ENCODE measurements at regions not wholly inside any gene's neighbourhood (a gene's known extent, or its start where the extent isn't known, plus 50 kb on each side); places are given as distances from the start of the nearest gene placed in this dataset.

- Histone ChIP-seq H3K4me1 (ENCODE audit: insufficient read depth) (no peaks in the 10 kb centered on the region), H3K27ac (ENCODE audit: low read depth) (no peak overlapping the region), H3K36me3 (ENCODE audit: insufficient read depth) (no peaks in the 10 kb centered on the region), H3K4me3 (ENCODE audit: low read depth, low read length) (no peak overlapping the region)
- WGBS: 68% methylated on average over 3 of the region's 3 CpGs
- no peak for DNase-seq (ENCODE audit: extremely low spot score)
These were observed 258.8 kb downstream of the MREG start for GRCh38 chr2:215754546-215754945.

GRCh38 chr2:215753808-215754207 lies 259.5 kb downstream of the MREG start:
- WGBS: 78% methylated on average over 5 of the region's 5 CpGs
- no peaks in the 10 kb centered on the region for H3K4me1 ChIP-seq (ENCODE audit: insufficient read depth)
- H3K4me3 ChIP-seq (ENCODE audit: low read depth, low read length): no peak overlapping the region
- H3K27ac ChIP-seq (ENCODE audit: low read depth): no peak overlapping the region
- DNase-seq (ENCODE audit: extremely low spot score): no peak
- H3K36me3 ChIP-seq (ENCODE audit: insufficient read depth): no peaks in the 10 kb centered on the region

DNA sequence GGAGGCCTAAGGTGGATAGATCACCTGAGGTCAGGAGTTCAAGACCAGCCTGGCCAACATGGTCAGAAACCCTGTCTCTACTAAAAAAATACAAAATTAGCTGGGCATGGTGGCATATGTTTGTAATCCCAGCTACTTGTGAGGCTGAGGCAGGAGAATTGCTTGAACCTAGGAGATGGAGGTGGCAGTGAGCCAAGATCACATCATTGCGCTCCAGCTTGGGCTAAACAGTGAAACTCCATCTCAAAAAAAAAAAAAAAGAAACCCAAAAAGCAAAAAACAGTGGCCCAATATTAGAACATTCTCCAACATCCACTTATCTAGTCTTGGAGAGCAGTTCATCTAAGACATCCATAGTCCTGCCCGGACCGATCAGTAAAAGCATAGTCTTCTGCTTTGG lies 260.4 kb downstream of the MREG start:
- H3K36me3 ChIP-seq (ENCODE audit: insufficient read depth): no peaks in the 10 kb centered on the region
- WGBS: 90% methylated on average over 3 of the region's 3 CpGs
- no peaks in the 10 kb centered on the region for H3K4me1 ChIP-seq (ENCODE audit: insufficient read depth)

GRCh38 chr2:215752436-215752835 lies 260.9 kb downstream of the MREG start:
- DNase-seq (ENCODE audit: extremely low spot score): no peak
- Histone ChIP-seq H3K4me1 (ENCODE audit: insufficient read depth) (no peaks in the 10 kb centered on the region), H3K4me3 (ENCODE audit: low read depth, low read length) (no peak overlapping the region), H3K36me3 (ENCODE audit: insufficient read depth) (no peaks in the 10 kb centered on the region), H3K27ac (ENCODE audit: low read depth) (no peak overlapping the region)
- 91% methylated on average over 4 of the region's 4 CpGs for WGBS

More for the DNA sequence above, 260.4 kb downstream of the MREG start:
- Histone ChIP-seq H3K27ac (ENCODE audit: low read depth) (no peak overlapping the region), H3K4me3 (ENCODE audit: low read depth, low read length) (no peak overlapping the region)
- no peak for DNase-seq (ENCODE audit: extremely low spot score)

- Histone ChIP-seq H3K4me1 (ENCODE audit: insufficient read depth) (no peaks in the 10 kb centered on the region), H3K27ac (ENCODE audit: low read depth) (no peak overlapping the region), H3K36me3 (ENCODE audit: insufficient read depth) (no peaks in the 10 kb centered on the region), H3K4me3 (ENCODE audit: low read depth, low read length) (no peak overlapping the region)
- WGBS: 96% methylated on average over 3 of the region's 3 CpGs
- DNase-seq (ENCODE audit: extremely low spot score): no peak
These were observed 261.5 kb downstream of the MREG start for GRCh38 chr2:215751911-215752272.

- no peaks in the 10 kb centered on the region for H3K36me3 ChIP-seq (ENCODE audit: insufficient read depth)
- no peaks in the 10 kb centered on the region for H3K4me1 ChIP-seq (ENCODE audit: insufficient read depth)
- H3K27ac ChIP-seq (ENCODE audit: low read depth): no peak overlapping the region
- H3K4me3 ChIP-seq (ENCODE audit: low read depth, low read length): no peak overlapping the region
- no peak for DNase-seq (ENCODE audit: extremely low spot score)
- 84% methylated on average over 3 of the region's 3 CpGs for WGBS
These were observed 262.0 kb downstream of the MREG start for GRCh38 chr2:215751200-215751910.

GRCh38 chr2:215750763-215751162 lies 262.6 kb downstream of the MREG start:
- 65% methylated on average over 4 of the region's 4 CpGs for WGBS
- no peaks in the 10 kb centered on the region for H3K4me1 ChIP-seq (ENCODE audit: insufficient read depth)
- no peaks in the 10 kb centered on the region for H3K36me3 ChIP-seq (ENCODE audit: insufficient read depth)
- H3K27ac ChIP-seq (ENCODE audit: low read depth): no peak overlapping the region
- no peak overlapping the region for H3K4me3 ChIP-seq (ENCODE audit: low read depth, low read length)
- DNase-seq (ENCODE audit: extremely low spot score): no peak

GRCh38 chr2:215749092-215749957 lies 264.0 kb downstream of the MREG start:
- Histone ChIP-seq H3K4me3 (ENCODE audit: low read depth, low read length) (no peak overlapping the region), H3K27ac (ENCODE audit: low read depth) (no peak overlapping the region), H3K36me3 (ENCODE audit: insufficient read depth) (no peaks in the 10 kb centered on the region), H3K4me1 (ENCODE audit: insufficient read depth) (no peaks in the 10 kb centered on the region)
- 39% methylated on average over 11 of the region's 11 CpGs for WGBS
- no peak for DNase-seq (ENCODE audit: extremely low spot score)

DNA sequence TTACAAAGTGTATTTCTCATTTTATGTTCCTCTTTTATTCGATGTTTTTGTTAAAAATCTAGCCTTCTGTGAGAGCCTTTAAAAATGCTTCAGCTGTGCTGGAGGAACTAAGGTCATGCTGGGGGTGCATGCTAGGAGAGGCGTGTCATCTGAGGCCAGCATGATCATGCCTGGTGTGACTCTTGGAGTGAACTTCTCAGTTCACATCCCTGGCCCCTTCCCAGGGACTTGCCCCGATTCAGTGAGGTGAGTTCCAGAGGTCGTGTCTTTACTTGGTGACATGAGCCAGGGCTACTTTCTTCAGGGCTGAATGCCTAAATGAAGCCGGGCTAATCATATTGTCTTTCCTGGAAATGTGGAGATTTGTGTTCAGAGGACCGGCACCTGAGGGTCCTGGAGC lies 264.9 kb downstream of the MREG start:
- 35% methylated on average over 6 of the region's 6 CpGs for WGBS
- DNase-seq (ENCODE audit: extremely low spot score): no peak
- Histone ChIP-seq H3K4me3 (ENCODE audit: low read depth, low read length) (no peak overlapping the region), H3K36me3 (ENCODE audit: insufficient read depth) (no peaks in the 10 kb centered on the region), H3K4me1 (ENCODE audit: insufficient read depth) (no peaks in the 10 kb centered on the region), H3K27ac (ENCODE audit: low read depth) (no peak overlapping the region)

- no peaks in the 10 kb centered on the region for H3K4me1 ChIP-seq (ENCODE audit: insufficient read depth)
- WGBS: 88% methylated on average over 3 of the region's 3 CpGs
- no peak overlapping the region for H3K27ac ChIP-seq (ENCODE audit: low read depth)
- no peak overlapping the region for H3K4me3 ChIP-seq (ENCODE audit: low read depth, low read length)
- DNase-seq (ENCODE audit: extremely low spot score): no peak
- no peaks in the 10 kb centered on the region for H3K36me3 ChIP-seq (ENCODE audit: insufficient read depth)
These were observed 266.3 kb downstream of the MREG start for GRCh38 chr2:215746887-215747615.

GRCh38 chr2:215746226-215746886 lies 267.0 kb downstream of the MREG start:
- Histone ChIP-seq H3K4me3 (ENCODE audit: low read depth, low read length) (no peak overlapping the region), H3K4me1 (ENCODE audit: insufficient read depth) (no peaks in the 10 kb centered on the region), H3K27ac (ENCODE audit: low read depth) (no peak overlapping the region), H3K36me3 (ENCODE audit: insufficient read depth) (no peaks in the 10 kb centered on the region)
- no peak for DNase-seq (ENCODE audit: extremely low spot score)
- WGBS: 87% methylated on average over 9 of the region's 9 CpGs

DNA sequence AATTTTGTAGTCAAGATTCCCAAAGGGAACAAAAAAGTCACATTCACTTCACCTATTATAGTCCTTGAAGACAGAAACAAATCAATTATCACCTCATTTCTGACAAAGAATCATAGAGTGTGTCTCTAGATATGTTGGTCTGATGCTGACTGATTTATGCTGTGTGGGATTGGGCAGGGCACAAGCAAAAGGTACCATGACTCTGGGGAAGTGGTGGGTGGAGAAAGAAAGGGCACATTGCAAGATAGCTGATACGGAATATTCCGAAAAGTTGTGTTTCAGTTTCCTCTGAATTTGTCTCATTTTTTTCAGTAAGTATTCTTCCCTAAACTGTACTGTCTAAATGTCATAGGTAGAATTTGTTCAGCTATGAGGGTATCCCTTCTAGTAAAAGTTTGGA lies 268.0 kb downstream of the MREG start:
- WGBS: 93% methylated on average over 2 of the region's 2 CpGs
- DNase-seq (ENCODE audit: extremely low spot score): no peak
- Histone ChIP-seq H3K27ac (ENCODE audit: low read depth) (no peak overlapping the region), H3K36me3 (ENCODE audit: insufficient read depth) (no peaks in the 10 kb centered on the region), H3K4me1 (ENCODE audit: insufficient read depth) (no peaks in the 10 kb centered on the region), H3K4me3 (ENCODE audit: low read depth, low read length) (no peak overlapping the region)

DNA sequence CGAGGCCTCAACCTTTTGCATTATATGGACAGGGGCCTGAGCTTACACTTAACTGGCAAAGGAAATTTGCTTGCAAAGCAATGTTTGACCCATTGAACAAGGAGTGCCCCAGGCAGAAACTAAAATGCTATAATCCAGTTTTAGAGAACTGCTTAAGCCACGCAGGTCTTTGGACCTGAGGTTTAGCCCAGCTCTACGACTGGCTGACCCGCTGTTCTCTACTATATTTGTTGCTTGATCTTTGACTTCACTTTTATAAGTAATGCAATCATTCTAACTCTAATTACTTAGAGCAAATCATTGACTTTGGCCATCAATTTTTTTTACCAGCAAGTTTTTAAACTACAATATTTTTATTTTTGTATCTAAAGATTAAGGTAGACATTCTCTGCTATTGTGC lies 268.8 kb downstream of the MREG start:
- 96% methylated on average over 4 of the region's 4 CpGs for WGBS
- no peaks in the 10 kb centered on the region for H3K36me3 ChIP-seq (ENCODE audit: insufficient read depth)
- H3K27ac ChIP-seq (ENCODE audit: low read depth): no peak overlapping the region
- no peaks in the 10 kb centered on the region for H3K4me1 ChIP-seq (ENCODE audit: insufficient read depth)
- H3K4me3 ChIP-seq (ENCODE audit: low read depth, low read length): no peak overlapping the region
- no peak for DNase-seq (ENCODE audit: extremely low spot score)

Data from urinary bladder (tissue), 3 donors.